Endometrial microvascular endothelial cells (primary cell): ENCODE measurements at regions not wholly inside any gene's neighbourhood (a gene's known extent, or its start where the extent isn't known, plus 50 kb on each side); places are given as distances from the start of the nearest gene placed in this dataset.

Experiments
- in situ Hi-C: cut with HindIII; loops from 2 replicates; pipeline ENCODE4 v1.10.0; 2017; ENCODE audit warnings: low sequenced_read_pairs, low pct_unique_long_range_greater_than_20kb; ENCODE audit errors: inconsistent ontology term

DNA sequence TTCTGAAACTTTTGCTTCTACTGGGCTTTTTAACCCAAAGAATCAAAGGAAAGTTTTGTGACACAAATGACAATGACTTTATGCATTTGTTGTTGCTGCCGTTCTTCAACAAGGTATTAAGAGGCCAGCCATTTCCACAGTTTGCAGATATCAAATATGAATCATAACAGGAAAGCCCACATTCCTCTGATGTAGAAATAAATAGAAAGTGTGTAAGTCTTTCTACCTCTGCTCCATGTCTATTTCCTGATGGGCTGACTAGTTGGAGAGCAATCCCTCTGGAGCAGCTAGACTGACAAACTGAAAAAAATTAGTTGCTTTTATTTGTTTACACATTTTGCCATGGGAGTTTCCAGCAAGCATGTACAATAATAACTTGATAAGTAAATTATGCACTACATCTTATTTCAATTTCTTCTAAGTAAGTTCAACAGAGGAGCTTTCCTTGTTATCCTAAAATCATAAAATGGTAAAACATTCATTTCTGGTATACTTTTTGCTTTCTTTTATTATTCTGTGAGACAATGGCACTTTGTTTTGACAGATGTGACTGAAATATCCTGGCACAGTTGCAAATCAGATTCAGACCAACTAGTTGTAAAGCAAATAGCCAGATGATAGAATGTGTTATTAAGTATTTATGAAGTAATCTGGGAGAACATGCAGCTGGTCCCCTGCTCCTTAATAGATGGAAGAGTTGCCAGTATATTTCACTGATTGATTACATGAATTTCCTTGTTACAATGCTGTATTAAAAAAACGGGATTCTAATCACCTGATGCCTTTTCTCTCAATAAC lies 266.7 kb downstream of the METTL4 start:
- in situ Hi-C loops: no loop called here

DNA sequence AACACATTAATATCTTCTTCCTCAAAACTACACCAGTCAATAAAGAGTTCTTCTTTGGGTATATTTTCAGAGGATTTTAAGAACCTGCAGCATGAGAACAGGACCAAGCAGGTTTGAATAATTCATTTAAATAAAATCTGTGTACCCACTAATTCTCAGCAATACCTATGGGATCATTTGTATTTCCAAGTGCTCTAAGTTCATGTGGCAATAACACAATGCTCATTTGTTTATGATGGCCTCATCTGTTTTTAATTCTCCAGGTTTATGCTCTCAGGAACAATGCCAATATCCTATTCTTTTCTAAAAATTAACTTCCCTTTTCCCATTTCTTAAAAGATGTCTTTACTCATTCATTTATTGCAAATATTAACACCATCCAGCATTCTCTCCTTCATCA lies 264.7 kb downstream of the METTL4 start:
- in situ Hi-C loops: no loop called here

DNA sequence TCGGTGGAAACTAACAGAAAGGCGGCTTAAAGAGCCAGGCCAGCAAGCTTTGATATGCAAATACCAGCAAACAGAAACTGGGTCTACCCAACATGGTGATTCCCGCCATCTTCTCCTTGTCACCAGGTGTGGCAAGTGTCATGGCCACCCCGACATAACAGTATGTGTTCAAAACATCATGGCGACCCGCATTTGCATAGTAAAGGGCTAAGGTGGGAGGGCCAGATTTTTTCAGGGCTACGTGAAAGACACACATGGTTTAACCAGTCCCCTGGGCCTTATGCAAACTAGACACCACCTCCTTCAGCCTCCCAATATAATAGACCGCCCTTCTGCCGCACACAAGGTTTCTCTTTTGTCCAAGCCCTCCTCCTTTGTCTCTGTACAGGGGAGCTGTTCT lies 260.4 kb downstream of the METTL4 start:
- in situ Hi-C loops: no loop called here

- in situ Hi-C loops: no loop called here
Observed at GRCh38 chr18:2312440-2312839, 258.9 kb downstream of the METTL4 start.

GRCh38 chr18:2313332-2313731 lies 258.0 kb downstream of the METTL4 start:
- in situ Hi-C loops: no loop called here

- in situ Hi-C loops: no loop called here
Observed at GRCh38 chr18:2316082-2316750, 255.1 kb downstream of the METTL4 start.

- in situ Hi-C loops: no loop called here
Observed at GRCh38 chr18:2316751-2317696, 254.3 kb downstream of the METTL4 start.

DNA sequence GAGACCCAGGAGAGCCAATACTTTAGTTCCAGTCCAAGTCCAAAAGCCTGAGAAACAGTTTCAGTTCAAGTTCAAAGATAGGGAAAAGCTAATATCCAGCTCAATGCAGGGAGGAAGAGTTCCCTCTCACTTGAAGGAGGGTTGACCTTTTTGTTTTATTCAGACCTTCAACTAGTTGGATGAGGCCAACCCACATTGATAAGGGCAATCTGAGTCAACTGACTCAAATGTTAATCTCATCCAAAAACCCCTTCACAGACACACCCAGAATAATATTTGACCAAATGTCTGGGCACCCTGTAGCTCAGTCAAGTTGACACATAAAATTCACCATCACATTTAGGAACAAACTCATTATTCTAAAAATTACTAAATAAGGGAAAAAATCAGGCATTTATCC lies 246.8 kb downstream of the METTL4 start:
- in situ Hi-C loops: no loop called here

DNA sequence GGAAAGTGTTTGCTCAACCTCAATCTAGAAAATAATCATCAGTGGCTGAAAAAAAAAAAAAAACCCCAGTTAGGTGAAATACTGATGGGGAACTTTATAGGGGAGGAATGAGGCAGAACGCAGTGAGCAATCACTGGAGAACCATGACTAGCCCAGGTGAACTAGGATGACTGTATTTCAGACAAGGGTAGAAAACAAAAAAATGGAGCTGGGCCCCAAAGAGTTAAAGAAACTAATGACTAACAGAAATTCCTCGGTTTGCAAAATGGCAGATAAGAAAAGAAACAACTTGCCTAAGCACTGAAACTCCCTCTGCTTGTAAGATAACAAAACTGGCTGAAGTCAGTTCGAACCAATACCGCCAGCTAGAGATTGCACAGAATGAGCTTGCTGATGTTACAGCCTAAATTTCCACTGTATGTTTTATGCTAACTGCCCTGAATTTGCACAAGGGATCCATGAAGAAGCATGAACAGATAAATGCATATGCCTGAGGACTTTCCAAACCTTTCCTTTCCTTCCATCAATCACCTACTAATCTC lies 245.9 kb downstream of the METTL4 start:
- in situ Hi-C loops: no loop called here

- in situ Hi-C loops: no loop called here
Observed at GRCh38 chr18:2325933-2326332, 245.4 kb downstream of the METTL4 start.

DNA sequence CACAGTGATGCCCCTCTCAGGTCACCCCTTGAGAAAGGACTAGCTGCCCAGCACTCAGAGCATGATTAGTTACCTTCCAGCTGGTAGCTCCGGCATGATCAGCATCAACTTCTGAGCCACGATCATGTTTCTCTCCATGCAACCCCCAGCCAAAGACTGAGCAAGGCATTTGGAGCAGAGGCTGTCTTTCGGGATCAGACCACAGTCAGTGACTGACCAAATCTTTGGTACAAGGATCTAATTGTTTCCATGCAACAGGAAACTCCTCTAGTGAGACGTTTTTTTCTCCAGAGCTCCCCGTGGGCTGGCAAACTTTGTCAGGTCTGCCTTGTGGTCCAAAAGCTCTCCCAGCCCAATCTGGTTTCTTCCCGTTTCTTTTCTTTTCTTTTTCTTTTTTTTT lies 244.3 kb downstream of the METTL4 start:
- in situ Hi-C loops: no loop called here

DNA sequence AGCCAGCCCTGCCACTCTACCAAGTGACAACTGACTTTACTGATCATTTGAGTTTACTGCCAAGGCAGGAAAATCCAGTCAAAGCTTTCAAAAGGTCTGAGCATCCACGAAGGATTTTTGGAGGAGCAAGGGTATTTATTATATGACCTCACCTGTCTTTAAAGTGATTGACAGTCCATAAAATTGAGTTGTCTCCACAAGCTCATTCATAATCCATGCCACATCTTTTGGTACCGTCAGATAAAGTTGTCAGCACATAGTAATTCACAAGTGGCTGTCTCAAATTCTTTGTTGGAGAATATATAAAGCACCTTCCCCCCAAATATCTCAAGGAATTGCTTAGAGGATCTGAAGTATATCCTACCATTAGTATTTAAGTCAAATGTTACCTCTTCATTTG lies 240.5 kb downstream of the METTL4 start:
- in situ Hi-C loops: no loop called here

- in situ Hi-C loops: no loop called here
Observed at GRCh38 chr18:2331491-2331890, 239.8 kb downstream of the METTL4 start.

- in situ Hi-C loops: no loop called here
Observed at GRCh38 chr18:2336690-2337392, 234.5 kb downstream of the METTL4 start.

GRCh38 chr18:2337552-2338141 lies 233.7 kb downstream of the METTL4 start:
- in situ Hi-C loops: no loop called here

DNA sequence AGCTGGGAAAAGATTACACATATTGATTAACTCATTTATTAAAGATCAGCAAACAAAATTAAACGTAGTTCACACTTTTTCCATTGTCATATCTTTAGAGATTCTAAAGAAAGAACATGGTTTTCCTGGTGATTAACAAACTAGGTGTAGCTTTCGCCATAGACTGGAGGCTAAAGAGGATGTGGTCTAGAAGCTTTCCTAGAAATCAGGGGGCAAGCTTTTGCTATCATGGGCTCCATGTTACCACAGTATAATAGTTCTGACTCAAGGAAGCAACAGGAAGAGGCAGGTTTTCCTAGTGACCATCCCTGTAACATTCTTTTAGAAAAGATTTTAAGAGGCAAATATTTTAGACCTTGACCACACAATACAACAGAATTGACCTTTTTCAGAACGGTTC lies 232.7 kb downstream of the METTL4 start:
- in situ Hi-C loops: no loop called here

- in situ Hi-C loops: no loop called here
Observed at GRCh38 chr18:2340335-2340734, 231.0 kb downstream of the METTL4 start.

- in situ Hi-C loops: no loop called here
Observed at GRCh38 chr18:2348003-2348402, 223.3 kb downstream of the METTL4 start.
